ENCODE measurements at regions not wholly inside any gene's neighbourhood (a gene's known extent, or its start where the extent isn't known, plus 50 kb on each side); places are given as distances from the start of the nearest gene placed in this dataset.
"Not testable (repeated sequence)": the region's sequence is repeated elsewhere in the genome, so short reads cannot be mapped to it uniquely, and the experiment has no call there.

GRCh38 chrX:149420566-149420965, 84.5 kb downstream of the IDS start:
- not testable (repeated sequence) for H2AFZ ChIP-seq (ENCODE audit: low read length); H3K9ac ChIP-seq (ENCODE audit: low read length); H3K4me1 ChIP-seq (ENCODE audit: low read length); H3F3A ChIP-seq (ENCODE audit: insufficient read depth, low read length); H3K36me3 ChIP-seq (replicated peaks; ENCODE audit: insufficient read depth, low read length); H4K20me1 ChIP-seq (ENCODE audit: insufficient read depth, low read length); H3K4me2 ChIP-seq (ENCODE audit: low read depth, low read length); H3K9me3 ChIP-seq (replicated peaks; ENCODE audit: insufficient read depth, low read length); H3K9me2 ChIP-seq (replicated peaks; ENCODE audit: insufficient read depth, low read length); H3K79me2 ChIP-seq (ENCODE audit: low read length); H3K4me3 ChIP-seq (ENCODE audit: low read length); H3K27ac ChIP-seq (ENCODE audit: low read length); DNase-seq; H3K27me3 ChIP-seq (replicated peaks; ENCODE audit: insufficient read depth, low read length)

DNA sequence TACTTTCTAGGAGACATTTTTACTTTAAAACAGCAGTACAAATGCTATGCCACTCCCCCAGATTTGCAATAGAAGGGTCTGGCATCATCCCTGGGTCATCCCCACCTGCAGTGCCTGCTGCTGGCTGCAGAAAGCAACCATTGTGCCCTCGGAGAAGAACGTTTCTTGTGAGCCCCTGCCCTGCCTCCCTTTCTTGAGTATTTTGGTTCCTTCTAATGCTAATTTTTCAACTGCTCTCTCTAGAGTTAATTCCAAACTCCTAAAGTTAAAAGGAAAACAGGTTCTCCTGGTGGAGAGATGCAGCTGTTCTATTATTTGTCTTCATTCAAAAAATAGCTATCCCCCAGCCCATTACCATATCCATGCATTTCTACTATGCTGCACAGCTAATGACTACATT, 107.1 kb downstream of the IDS start:
- Histone ChIP-seq H3K9me3 (replicated peaks; ENCODE audit: insufficient read depth, low read length) (no peaks in the 10 kb centered on the region), H3K79me2 (ENCODE audit: low read length) (no peaks in the 10 kb centered on the region), H3K9me2 (replicated peaks; ENCODE audit: insufficient read depth, low read length) (no peaks in the 10 kb centered on the region), H2AFZ (ENCODE audit: low read length) (no peak overlapping the region), H3K36me3 (replicated peaks; ENCODE audit: insufficient read depth, low read length) (no peaks in the 10 kb centered on the region), H4K20me1 (ENCODE audit: insufficient read depth, low read length) (no peaks in the 10 kb centered on the region), H3F3A (ENCODE audit: insufficient read depth, low read length) (no peaks in the 10 kb centered on the region), H3K9ac (ENCODE audit: low read length) (no peak overlapping the region), H3K4me3 (ENCODE audit: low read length) (no peak overlapping the region), H3K27me3 (replicated peaks; ENCODE audit: insufficient read depth, low read length) (no peaks in the 10 kb centered on the region), H3K4me1 (ENCODE audit: low read length) (no peaks in the 10 kb centered on the region), H3K4me2 (ENCODE audit: low read depth, low read length) (no peak overlapping the region), H3K27ac (ENCODE audit: low read length) (no peak overlapping the region)
- no peak for TF ChIP-seq CTCF (IDR thresholded peaks at IDR 0.05; ENCODE audit: low read length)
- no peak for TF ChIP-seq EZH2 (optimal IDR thresholded peaks at IDR 0.05; ENCODE audit: low read depth, low read length)
- TF ChIP-seq EZH2phosphoT487 (IDR thresholded peaks at IDR 0.05; ENCODE audit: low read length) = no peak
- DNase-seq = no peak

DNA sequence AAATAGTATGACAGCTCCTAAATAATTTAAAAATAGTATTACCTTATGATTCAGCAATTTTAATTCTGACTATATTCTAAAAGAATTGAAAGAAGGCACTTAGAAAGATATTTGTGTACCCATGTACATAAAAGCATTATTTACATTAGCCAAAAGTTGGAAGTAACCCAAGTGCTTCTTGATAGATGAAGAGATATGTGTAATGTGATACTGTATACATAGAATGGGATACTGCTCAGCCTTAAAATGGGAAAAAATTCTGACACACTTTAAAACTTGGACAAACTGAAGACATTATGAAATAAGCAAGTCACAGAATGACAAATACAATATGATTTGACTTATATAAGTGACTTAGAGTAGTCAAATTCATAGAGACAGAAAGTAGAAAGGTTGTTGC, 112.2 kb downstream of the IDS start:
- Histone ChIP-seq H3K79me2 (ENCODE audit: low read length) (no peaks in the 10 kb centered on the region), H3F3A (ENCODE audit: insufficient read depth, low read length) (no peaks in the 10 kb centered on the region), H3K36me3 (replicated peaks; ENCODE audit: insufficient read depth, low read length) (no peaks in the 10 kb centered on the region), H3K27me3 (replicated peaks; ENCODE audit: insufficient read depth, low read length) (no peaks in the 10 kb centered on the region), H3K9me3 (replicated peaks; ENCODE audit: insufficient read depth, low read length) (no peaks in the 10 kb centered on the region), H3K27ac (ENCODE audit: low read length) (no peak overlapping the region), H2AFZ (ENCODE audit: low read length) (no peak overlapping the region), H3K4me2 (ENCODE audit: low read depth, low read length) (no peak overlapping the region), H3K4me1 (ENCODE audit: low read length) (no peaks in the 10 kb centered on the region), H4K20me1 (ENCODE audit: insufficient read depth, low read length) (no peaks in the 10 kb centered on the region), H3K9me2 (replicated peaks; ENCODE audit: insufficient read depth, low read length) (no peaks in the 10 kb centered on the region), H3K9ac (ENCODE audit: low read length) (no peak overlapping the region), H3K4me3 (ENCODE audit: low read length) (no peak overlapping the region)
- TF ChIP-seq CTCF (IDR thresholded peaks at IDR 0.05; ENCODE audit: low read length) (no peak), EZH2phosphoT487 (IDR thresholded peaks at IDR 0.05; ENCODE audit: low read length) (no peak), EZH2 (optimal IDR thresholded peaks at IDR 0.05; ENCODE audit: low read depth, low read length) (no peak)
- no peak for DNase-seq

DNA sequence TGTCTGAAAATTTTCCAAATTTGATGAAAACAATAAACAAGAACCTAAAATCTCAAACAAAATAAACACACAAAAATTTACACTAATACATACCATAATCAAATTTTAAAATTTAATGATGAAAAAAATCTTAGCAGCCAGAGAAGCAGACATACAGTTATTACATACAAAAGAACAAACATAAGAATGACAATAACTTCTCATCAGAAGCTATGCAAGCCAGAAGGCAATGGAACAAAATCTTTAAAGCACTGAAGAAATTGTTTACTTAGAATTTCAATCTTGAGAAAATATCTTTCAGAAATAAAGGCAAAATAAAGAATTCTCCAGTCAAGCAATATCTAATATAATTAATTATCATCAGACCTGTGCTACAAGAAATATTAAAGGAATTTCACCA, 121.3 kb downstream of the IDS start:
- no peaks in the 10 kb centered on the region for H3K9me3 ChIP-seq (replicated peaks; ENCODE audit: insufficient read depth, low read length)
- H3K4me2 ChIP-seq (ENCODE audit: low read depth, low read length) = no peak overlapping the region
- TF ChIP-seq EZH2 (optimal IDR thresholded peaks at IDR 0.05; ENCODE audit: low read depth, low read length) (no peak), CTCF (IDR thresholded peaks at IDR 0.05; ENCODE audit: low read length) (no peak), EZH2phosphoT487 (IDR thresholded peaks at IDR 0.05; ENCODE audit: low read length) (no peak)
- no peaks in the 10 kb centered on the region for H3F3A ChIP-seq (ENCODE audit: insufficient read depth, low read length)
- H3K9me2 ChIP-seq (replicated peaks; ENCODE audit: insufficient read depth, low read length) = no peaks in the 10 kb centered on the region
- H3K9ac ChIP-seq (ENCODE audit: low read length) = no peak overlapping the region
- H3K79me2 ChIP-seq (ENCODE audit: low read length) = no peaks in the 10 kb centered on the region
- no peaks in the 10 kb centered on the region for H3K27me3 ChIP-seq (replicated peaks; ENCODE audit: insufficient read depth, low read length)
- no peak overlapping the region for H2AFZ ChIP-seq (ENCODE audit: low read length)
- no peak for DNase-seq
- no peaks in the 10 kb centered on the region for H3K36me3 ChIP-seq (replicated peaks; ENCODE audit: insufficient read depth, low read length)
- no peak overlapping the region for H3K27ac ChIP-seq (ENCODE audit: low read length)
- no peaks in the 10 kb centered on the region for H3K4me1 ChIP-seq (ENCODE audit: low read length)
- H4K20me1 ChIP-seq (ENCODE audit: insufficient read depth, low read length) = no peaks in the 10 kb centered on the region
- H3K4me3 ChIP-seq (ENCODE audit: low read length) = no peak overlapping the region

Data from MM.1S (cell line).